HL-60 (cell line): ENCODE measurements at regions not wholly inside any gene's neighbourhood (a gene's known extent, or its start where the extent isn't known, plus 50 kb on each side); places are given as distances from the start of the nearest gene placed in this dataset.
"Not testable (repeated sequence)": the region's sequence is repeated elsewhere in the genome, so short reads cannot be mapped to it uniquely, and the experiment has no call there.

Source experiments
- DNase-seq, 2 experiments: peaks; one replicate each; pipeline ENCODE4 v3.0.0-alpha.2; 2010 to 2020; ENCODE audit warnings: low read depth in 1 of 2, low spot score in 1 of 2
- H3K27ac ChIP-seq: fragments of 250-450 bp; sonication (Bioruptor Pico); replicated peaks from 2 replicates; pipeline ENCODE4 v1.5.1; 2020; ENCODE audit warnings: mild to moderate bottlenecking, moderate library complexity
- H3K27me3 ChIP-seq: fragments of 250-450 bp; sonication (Bioruptor Pico); 2 replicates; pipeline ENCODE4 v1.5.1; 2021; ENCODE audit warnings: mild to moderate bottlenecking, moderate library complexity; ENCODE audit not compliant: insufficient read depth, poor library complexity, severe bottlenecking
- H3K4me3 ChIP-seq: replicated peaks from 2 replicates; pipeline ENCODE4 v1.5.1; 2011; ENCODE audit warnings: mild to moderate bottlenecking, control low read depth, low read length; ENCODE audit not compliant: insufficient read depth
- CTCF ChIP-seq: IDR thresholded peaks from one replicate; pipeline ENCODE4 v1.5.1; 2011; ENCODE audit warnings: low read length, control low read depth, inconsistent platforms; ENCODE audit not compliant: insufficient read depth
- GABPA ChIP-seq: IDR thresholded peaks from 2 replicates; pipeline ENCODE4 v1.6.1; 2012; ENCODE audit warnings: low read depth
- POLR2AphosphoS5 ChIP-seq: IDR thresholded peaks from 2 replicates; pipeline ENCODE4 v1.6.1; 2012; ENCODE audit warnings: low read depth
- REST ChIP-seq: IDR thresholded peaks from 2 replicates; pipeline ENCODE4 v1.6.1; 2012; ENCODE audit warnings: low read depth; ENCODE audit not compliant: insufficient replicate concordance
- SPI1 ChIP-seq: IDR thresholded peaks from 2 replicates; pipeline ENCODE4 v1.6.1; 2012; ENCODE audit warnings: low read depth, mild to moderate bottlenecking, borderline replicate concordance

- H3K4me3 ChIP-seq, result no peak overlapping the region
- no peak for DNase-seq
- TF ChIP-seq GABPA, result no peak
- no peak for TF ChIP-seq CTCF
- TF ChIP-seq SPI1, result no peak
- TF ChIP-seq REST, result no peak
- H3K27ac ChIP-seq, result no peak overlapping the region
- H3K27me3 ChIP-seq, result no peaks in the 10 kb centered on the region
These were observed 655.6 kb upstream of the CNTN5 start for GRCh38 chr11:98365190-98365589.

GRCh38 chr11:98365941-98366340, 654.8 kb upstream of the CNTN5 start:
- no peaks in the 10 kb centered on the region for H3K27me3 ChIP-seq
- no peak overlapping the region for H3K4me3 ChIP-seq
- no peak overlapping the region for H3K27ac ChIP-seq
- no peak for DNase-seq
- TF ChIP-seq REST (no peak), GABPA (no peak), CTCF (no peak), SPI1 (no peak), POLR2AphosphoS5 (no peak)

- H3K4me3 ChIP-seq, result no peak overlapping the region
- no peak overlapping the region for H3K27ac ChIP-seq
- no peak for DNase-seq
- H3K27me3 ChIP-seq, result no peaks in the 10 kb centered on the region
- TF ChIP-seq CTCF (no peak), SPI1 (no peak), POLR2AphosphoS5 (no peak), REST (no peak), GABPA (no peak)
These were observed 630.4 kb upstream of the CNTN5 start for GRCh38 chr11:98390391-98390790.

GRCh38 chr11:98394500-98394899, 626.2 kb upstream of the CNTN5 start:
- not testable (repeated sequence) for H3K27me3 ChIP-seq, DNase-seq, H3K4me3 ChIP-seq, H3K27ac ChIP-seq
